SK-N-SH (cell line): ENCODE measurements at regions not wholly inside any gene's neighbourhood (a gene's known extent, or its start where the extent isn't known, plus 50 kb on each side); places are given as distances from the start of the nearest gene placed in this dataset.

ENCODE experiments used
- CTCF ChIA-PET: fragments of 300-600, 350-600 bp; formaldehyde crosslinking; extraction: SDS; loops from one replicate; lab custom pipeline; 2021; lab: Yijun Ruan, JAX
- POLR2A ChIA-PET: fragments of 350-600 bp; sonication (Branson Sonifier 250); formaldehyde crosslinking; extraction: SDS; loops from one replicate; lab custom pipeline; 2020; ENCODE audit warnings: antibody characterized with exemption, inconsistent platforms; lab: Yijun Ruan, JAX
- DNase-seq: peaks from one replicate; pipeline ENCODE4 v3.0.0; 2012
- H2AFZ ChIP-seq: fragments of 200-600 bp; sonication (generic); 2 replicates; pipeline ENCODE4 v1.8.1; 2016; ENCODE audit warnings: antibody characterized with exemption, mild to moderate bottlenecking, low read depth
- H3F3A ChIP-seq: fragments of 200-600 bp; sonication (generic); replicated peaks from 2 replicates; pipeline ENCODE3; 2016; ENCODE audit warnings: antibody characterized with exemption, mild to moderate bottlenecking; ENCODE audit not compliant: insufficient read depth
- H3K27ac ChIP-seq, 2 experiments: fragments of 200-500 bp in 1 of 2; fragments of 200-600 bp in 1 of 2; sonication (Bioruptor generic) in 1 of 2; sonication (generic), shearing (Covaris generic) in 1 of 2; 2 replicates each; pipeline versions ENCODE4 v1.5.1 to v1.6.1; 2014 to 2016; ENCODE audit warnings: low read depth in 2 of 2, inconsistent platforms in 1 of 2, low read length in 1 of 2, mild to moderate bottlenecking in 1 of 2, mixed read lengths in 1 of 2
- H3K27me3 ChIP-seq: fragments of 200-600 bp; sonication (generic), shearing (Covaris generic); 2 replicates; pipeline ENCODE4 v1.6.1; 2016; ENCODE audit warnings: mixed run types; ENCODE audit not compliant: insufficient read depth
- H3K36me3 ChIP-seq, 2 experiments: fragments of 200-500 bp in 1 of 2; fragments of 200-600 bp in 1 of 2; sonication (Bioruptor generic) in 1 of 2; sonication (generic) in 1 of 2; replicated peaks in 1 of 2; 2 replicates each; pipeline versions ENCODE3 to v1.5.1; 2014 to 2016; ENCODE audit warnings: low read length in 1 of 2, mild to moderate bottlenecking in 1 of 2; ENCODE audit not compliant: insufficient read depth in 2 of 2, control insufficient read depth in 1 of 2
- H3K4me1 ChIP-seq, 2 experiments: fragments of 200-500 bp in 1 of 2; fragments of 200-600 bp in 1 of 2; sonication (Bioruptor generic) in 1 of 2; sonication (generic), shearing (Covaris generic) in 1 of 2; 2 replicates each; pipeline versions ENCODE4 v1.5.1 to v1.6.1; 2014 to 2016; ENCODE audit warnings: low read depth in 1 of 2, low read length in 1 of 2, mixed run types in 1 of 2; ENCODE audit not compliant: insufficient read depth in 2 of 2, control insufficient read depth in 1 of 2
- H3K4me2 ChIP-seq: fragments of 200-600 bp; sonication (generic), shearing (Covaris generic); 2 replicates; pipeline ENCODE4 v1.6.1; 2017; ENCODE audit warnings: mixed run types
- H3K4me3 ChIP-seq, 2 experiments: fragments of 200-500 bp in 1 of 2; fragments of 200-600 bp in 1 of 2; sonication (Bioruptor generic) in 1 of 2; sonication (generic), shearing (Covaris generic) in 1 of 2; 2 replicates each; pipeline versions ENCODE4 v1.5.1 to v1.8.1; 2014 to 2016; ENCODE audit warnings: low read depth in 2 of 2, inconsistent platforms in 1 of 2, low read length in 1 of 2, mild to moderate bottlenecking in 1 of 2, mixed read lengths in 1 of 2, moderate library complexity in 1 of 2
- H3K79me2 ChIP-seq: fragments of 200-600 bp; sonication (generic); 2 replicates; pipeline ENCODE4 v1.8.1; 2017; ENCODE audit warnings: mild to moderate bottlenecking; ENCODE audit not compliant: insufficient read depth
- H3K9ac ChIP-seq: fragments of 200-600 bp; sonication (generic); 2 replicates; pipeline ENCODE4 v1.6.1; 2017; ENCODE audit warnings: mixed run types
- H3K9me2 ChIP-seq: fragments of 200-600 bp; sonication (generic); 2 replicates; pipeline ENCODE4 v1.6.1; 2017; ENCODE audit warnings: mixed run types
- H3K9me3 ChIP-seq: fragments of 200-600 bp; sonication (generic); 2 replicates; pipeline ENCODE4 v1.6.1; 2017; ENCODE audit warnings: mixed run types, mild to moderate bottlenecking, moderate library complexity
- H4K20me1 ChIP-seq: fragments of 200-600 bp; sonication (generic); 2 replicates; pipeline ENCODE4 v1.6.1; 2017; ENCODE audit warnings: mild to moderate bottlenecking, mixed run types; ENCODE audit not compliant: insufficient read depth
- ELF1 ChIP-seq: IDR thresholded peaks from 2 replicates; pipeline ENCODE4 v1.4.0; 2012
- EP300 ChIP-seq, 2 experiments: IDR thresholded peaks; 2 replicates each; pipeline versions ENCODE4 v1.4.0 to v1.6.1; 2012; ENCODE audit warnings: borderline replicate concordance in 1 of 2, low read depth in 1 of 2, low read length in 1 of 2
- EZH2phosphoT487 ChIP-seq: fragments of 200-600 bp; sonication (generic); IDR thresholded peaks from 2 replicates; pipeline ENCODE4 v1.6.1; 2017; ENCODE audit warnings: low read depth, mixed run types, mild to moderate bottlenecking, antibody characterized with exemption, moderate library complexity, borderline replicate concordance
- FOSL2 ChIP-seq: IDR thresholded peaks from 2 replicates; pipeline ENCODE4 v1.4.0; 2012; ENCODE audit warnings: low read depth, mild to moderate bottlenecking, moderate library complexity, borderline replicate concordance
- FOXJ3 ChIP-seq: sonication (generic); formaldehyde crosslinking; IDR thresholded peaks from 2 replicates; pipeline ENCODE4 v1.5.1; 2020; ENCODE audit warnings: mild to moderate bottlenecking, missing genetic modification reagents
- FOXM1 ChIP-seq: IDR thresholded peaks from 2 replicates; pipeline ENCODE4 v1.4.0; 2012; ENCODE audit warnings: low read depth, mild to moderate bottlenecking
- GATA2 ChIP-seq: sonication (generic); formaldehyde crosslinking; IDR thresholded peaks from 2 replicates; pipeline ENCODE4 v1.5.0; 2020; ENCODE audit warnings: mild to moderate bottlenecking, missing genetic modification reagents
- IRF3 ChIP-seq: fragments of 150-350 bp; IDR thresholded peaks from 2 replicates; pipeline ENCODE4 v1.6.1; 2016; ENCODE audit warnings: mild to moderate bottlenecking, low read depth, low read length
- JUND ChIP-seq: IDR thresholded peaks from 2 replicates; pipeline ENCODE4 v1.4.0; 2012
- MAX ChIP-seq: IDR thresholded peaks from 2 replicates; pipeline ENCODE4 v1.4.0; 2012; ENCODE audit warnings: low read depth
- MEF2A ChIP-seq: IDR thresholded peaks from 2 replicates; pipeline ENCODE4 v1.4.0; 2012; ENCODE audit warnings: low read depth, borderline replicate concordance
- NRF1 ChIP-seq: IDR thresholded peaks from 2 replicates; pipeline ENCODE4 v1.6.1; 2012; ENCODE audit warnings: low read depth, mild to moderate bottlenecking, low read length
- POLR2AphosphoS5 ChIP-seq: IDR thresholded peaks from 2 replicates; pipeline ENCODE4 v1.6.1; 2012; ENCODE audit warnings: low read depth, low read length
- RAD21 ChIP-seq: IDR thresholded peaks from 2 replicates; pipeline ENCODE4 v1.6.1; 2012; ENCODE audit warnings: mild to moderate bottlenecking, low read length
- RCOR1 ChIP-seq: fragments of 150-350 bp; IDR thresholded peaks from 2 replicates; pipeline ENCODE4 v1.6.1; 2017; ENCODE audit warnings: antibody characterized with exemption, low read length
- RFX5 ChIP-seq: IDR thresholded peaks from 2 replicates; pipeline ENCODE4 v1.6.1; 2012; ENCODE audit warnings: mild to moderate bottlenecking, improper control_type of control experiment, low read length
- RXRA ChIP-seq: IDR thresholded peaks from 2 replicates; pipeline ENCODE4 v1.4.0; 2012; ENCODE audit warnings: low read depth, mild to moderate bottlenecking, borderline replicate concordance
- SIN3A ChIP-seq: IDR thresholded peaks from 2 replicates; pipeline ENCODE4 v1.6.1; 2012; ENCODE audit warnings: low read depth, mild to moderate bottlenecking, low read length, moderate library complexity, borderline replicate concordance
- TAF1 ChIP-seq: IDR thresholded peaks from 2 replicates; pipeline ENCODE4 v1.6.1; 2012; ENCODE audit warnings: low read depth, mild to moderate bottlenecking, low read length, moderate library complexity, borderline replicate concordance
- TCF12 ChIP-seq: IDR thresholded peaks from 2 replicates; pipeline ENCODE4 v1.4.0; 2012
- ZBTB33 ChIP-seq: IDR thresholded peaks from 2 replicates; pipeline ENCODE4 v1.4.0; 2012; ENCODE audit warnings: low read depth, borderline replicate concordance
- WGBS: methylation state at CpG from one replicate; pipeline ENCODE4 v1.1.6; 2017; ENCODE audit warnings: low lambda C conversion rate; 5-methylcytosine and 5-hydroxymethylcytosine counted together
- TF ChIP-seq, protein P1 (sequence below): fragments of 200-600 bp; sonication (generic); IDR thresholded peaks from 2 replicates; pipeline ENCODE4 v1.6.1; 2017; ENCODE audit warnings: antibody characterized with exemption, mild to moderate bottlenecking, moderate library complexity
- TF ChIP-seq, protein P2 (sequence below): IDR thresholded peaks from 2 replicates; pipeline ENCODE4 v1.6.1; 2012; ENCODE audit warnings: mild to moderate bottlenecking, low read depth, low read length, moderate library complexity

DNA sequence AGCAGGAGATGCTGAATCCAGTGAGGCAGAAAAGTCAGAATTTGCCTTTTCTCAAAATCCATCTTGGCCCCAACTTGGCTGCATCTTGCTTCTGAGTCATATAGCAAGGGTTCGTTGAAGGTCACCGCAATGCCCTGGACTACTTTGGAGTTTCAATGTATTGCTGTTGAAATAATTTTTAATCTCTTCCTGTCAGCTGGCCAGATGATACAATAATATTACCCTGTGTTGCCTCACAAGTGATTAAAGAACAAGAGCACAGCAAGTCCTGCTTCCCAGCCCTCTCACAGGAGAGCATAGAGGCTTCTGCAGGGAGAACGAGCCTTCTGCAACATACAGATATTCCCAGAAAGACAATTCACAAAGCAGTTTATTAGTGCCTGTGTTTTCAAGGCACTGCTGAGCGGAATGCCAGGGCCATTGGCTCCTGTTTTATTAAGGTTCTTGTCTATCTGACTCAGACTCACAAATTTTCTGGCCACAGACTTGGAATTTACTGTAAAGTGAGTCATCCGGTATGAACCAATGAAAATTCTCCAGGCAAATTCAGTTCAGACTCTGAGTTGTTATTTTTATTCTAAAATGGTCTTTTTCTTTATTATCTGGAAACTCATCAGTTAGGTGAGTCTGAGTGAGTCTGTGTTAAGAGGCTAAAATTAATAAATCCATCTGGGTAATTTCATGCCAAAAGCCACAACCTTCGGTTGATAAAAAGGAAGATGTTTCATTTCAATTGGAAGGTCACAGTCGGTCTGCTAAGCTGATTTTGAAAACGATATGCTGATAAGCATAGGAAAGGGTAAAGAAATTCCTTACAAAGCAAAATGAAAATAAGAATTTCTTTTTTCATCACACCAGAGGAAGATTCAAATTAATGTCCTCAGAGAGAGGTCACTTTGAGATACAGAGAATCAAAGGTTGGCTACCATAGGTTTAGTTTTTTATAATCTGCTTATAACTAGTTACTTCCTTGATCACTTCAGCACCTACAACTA, 289.4 kb upstream of the STXBP5 start:
- peak overlapping the region; percentile 99 for H3K9ac ChIP-seq
- peak overlapping the region; percentile 97 to 100 for H3K27ac ChIP-seq
- POLR2A ChIA-PET = interaction anchor here (0.5 kb wide), 1 partner anchor 197 kb away, joined by 3 read pairs; no protein-coding TSS in a partner anchor
- H3K9me2 ChIP-seq = no peaks in the 10 kb centered on the region
- no peaks in the 10 kb centered on the region for H3K27me3 ChIP-seq
- H4K20me1 ChIP-seq = no peaks in the 10 kb centered on the region
- peaks cover 19 to 21% of the 10 kb centered on the region in 2 experiments; a peak in 3 of 4 replicates for H3K4me1 ChIP-seq
- peaks cover 36% of the 10 kb centered on the region for H3F3A ChIP-seq
- peak overlapping the region; percentile 88 for H3K4me2 ChIP-seq
- peak; percentile 8 for DNase-seq
- CTCF ChIA-PET = interaction anchor here (0.6 to 1.4 kb wide), 2 partner anchors 54 to 1644 kb away, joined by 3 to 4 read pairs; no protein-coding TSS in a partner anchor
- H3K9me3 ChIP-seq = no peaks in the 10 kb centered on the region
- H2AFZ ChIP-seq = peak overlapping the region; percentile 40; the same call in 1 of the 2 replicates
- H3K79me2 ChIP-seq = peaks cover 7% of the 10 kb centered on the region; the same call in 1 of the 2 replicates
- H3K36me3 ChIP-seq = no peaks in the 10 kb centered on the region
- 5% methylated on average over 8 of the region's 8 CpGs for WGBS
- peak overlapping the region; percentile 28 to 59; a peak in 3 of 4 replicates for H3K4me3 ChIP-seq
- TF ChIP-seq GATA2 (CRISPR knock-in tag) (peak; percentile 48; the same call in 1 of the 2 replicates), SIN3A (no peak), RCOR1 (peak; percentile 10; the same call in 1 of the 2 replicates), IRF3 (no peak), MEF2A (peak; percentile 92), FOSL2 (peak; percentile 85), RAD21 (no peak), ZBTB33 (peak; percentile 27; the same call in 1 of the 2 replicates), ELF1 (no peak), FOXM1 (peak; percentile 88), RFX5 (no peak), TAF1 (no peak; the same call in 1 of the 2 replicates), JUND (peak; percentile 82), EZH2phosphoT487 (no peak), MAX (no peak), RXRA (peak; percentile 85), POLR2AphosphoS5 (peak; percentile 70), TCF12 (peak; percentile 95), EP300 (IDR thresholded peaks at IDR 0.05; ENCODE audit: borderline replicate concordance in 1 of 2, low read depth in 1 of 2, low read length in 1 of 2) (peak; percentile 44 to 95; a peak in 3 of 4 replicates), FOXJ3 (CRISPR knock-in tag) (no peak), NRF1 (no peak)
- TF ChIP-seq, protein P1, sequence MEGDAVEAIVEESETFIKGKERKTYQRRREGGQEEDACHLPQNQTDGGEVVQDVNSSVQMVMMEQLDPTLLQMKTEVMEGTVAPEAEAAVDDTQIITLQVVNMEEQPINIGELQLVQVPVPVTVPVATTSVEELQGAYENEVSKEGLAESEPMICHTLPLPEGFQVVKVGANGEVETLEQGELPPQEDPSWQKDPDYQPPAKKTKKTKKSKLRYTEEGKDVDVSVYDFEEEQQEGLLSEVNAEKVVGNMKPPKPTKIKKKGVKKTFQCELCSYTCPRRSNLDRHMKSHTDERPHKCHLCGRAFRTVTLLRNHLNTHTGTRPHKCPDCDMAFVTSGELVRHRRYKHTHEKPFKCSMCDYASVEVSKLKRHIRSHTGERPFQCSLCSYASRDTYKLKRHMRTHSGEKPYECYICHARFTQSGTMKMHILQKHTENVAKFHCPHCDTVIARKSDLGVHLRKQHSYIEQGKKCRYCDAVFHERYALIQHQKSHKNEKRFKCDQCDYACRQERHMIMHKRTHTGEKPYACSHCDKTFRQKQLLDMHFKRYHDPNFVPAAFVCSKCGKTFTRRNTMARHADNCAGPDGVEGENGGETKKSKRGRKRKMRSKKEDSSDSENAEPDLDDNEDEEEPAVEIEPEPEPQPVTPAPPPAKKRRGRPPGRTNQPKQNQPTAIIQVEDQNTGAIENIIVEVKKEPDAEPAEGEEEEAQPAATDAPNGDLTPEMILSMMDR = no peak
- TF ChIP-seq, protein P2, sequence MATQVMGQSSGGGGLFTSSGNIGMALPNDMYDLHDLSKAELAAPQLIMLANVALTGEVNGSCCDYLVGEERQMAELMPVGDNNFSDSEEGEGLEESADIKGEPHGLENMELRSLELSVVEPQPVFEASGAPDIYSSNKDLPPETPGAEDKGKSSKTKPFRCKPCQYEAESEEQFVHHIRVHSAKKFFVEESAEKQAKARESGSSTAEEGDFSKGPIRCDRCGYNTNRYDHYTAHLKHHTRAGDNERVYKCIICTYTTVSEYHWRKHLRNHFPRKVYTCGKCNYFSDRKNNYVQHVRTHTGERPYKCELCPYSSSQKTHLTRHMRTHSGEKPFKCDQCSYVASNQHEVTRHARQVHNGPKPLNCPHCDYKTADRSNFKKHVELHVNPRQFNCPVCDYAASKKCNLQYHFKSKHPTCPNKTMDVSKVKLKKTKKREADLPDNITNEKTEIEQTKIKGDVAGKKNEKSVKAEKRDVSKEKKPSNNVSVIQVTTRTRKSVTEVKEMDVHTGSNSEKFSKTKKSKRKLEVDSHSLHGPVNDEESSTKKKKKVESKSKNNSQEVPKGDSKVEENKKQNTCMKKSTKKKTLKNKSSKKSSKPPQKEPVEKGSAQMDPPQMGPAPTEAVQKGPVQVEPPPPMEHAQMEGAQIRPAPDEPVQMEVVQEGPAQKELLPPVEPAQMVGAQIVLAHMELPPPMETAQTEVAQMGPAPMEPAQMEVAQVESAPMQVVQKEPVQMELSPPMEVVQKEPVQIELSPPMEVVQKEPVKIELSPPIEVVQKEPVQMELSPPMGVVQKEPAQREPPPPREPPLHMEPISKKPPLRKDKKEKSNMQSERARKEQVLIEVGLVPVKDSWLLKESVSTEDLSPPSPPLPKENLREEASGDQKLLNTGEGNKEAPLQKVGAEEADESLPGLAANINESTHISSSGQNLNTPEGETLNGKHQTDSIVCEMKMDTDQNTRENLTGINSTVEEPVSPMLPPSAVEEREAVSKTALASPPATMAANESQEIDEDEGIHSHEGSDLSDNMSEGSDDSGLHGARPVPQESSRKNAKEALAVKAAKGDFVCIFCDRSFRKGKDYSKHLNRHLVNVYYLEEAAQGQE = no peak
